Loucy (cell line): ENCODE measurements at regions not wholly inside any gene's neighbourhood (a gene's known extent, or its start where the extent isn't known, plus 50 kb on each side); places are given as distances from the start of the nearest gene placed in this dataset.
"Not testable (repeated sequence)": the region's sequence is repeated elsewhere in the genome, so short reads cannot be mapped to it uniquely, and the experiment has no call there.

Experiments
- H2AFZ ChIP-seq: fragments of 200-600 bp; sonication (generic); 2 replicates; pipeline ENCODE4 v1.6.0; 2016; ENCODE audit warnings: antibody characterized with exemption, mild to moderate bottlenecking, low read length, moderate library complexity
- H3F3A ChIP-seq: fragments of 200-600 bp; 2 replicates; pipeline ENCODE4 v1.6.0; 2016; ENCODE audit warnings: antibody characterized with exemption, low read depth, mild to moderate bottlenecking
- H3K27me3 ChIP-seq: fragments of 200-600 bp; sonication (generic); 2 replicates; pipeline ENCODE4 v1.6.1; 2014; ENCODE audit warnings: low read length, mild to moderate bottlenecking; ENCODE audit not compliant: insufficient read depth, poor library complexity, severe bottlenecking
- H3K36me3 ChIP-seq: fragments of 200-600 bp; sonication (generic); 2 replicates; pipeline ENCODE4 v1.6.1; 2016; ENCODE audit warnings: low read length; ENCODE audit not compliant: insufficient read depth
- H3K4me1 ChIP-seq: fragments of 200-600 bp; sonication (generic); 2 replicates; pipeline ENCODE4 v1.5.1; 2014; ENCODE audit warnings: low read length, mild to moderate bottlenecking; ENCODE audit not compliant: insufficient read depth, poor library complexity, severe bottlenecking
- H3K4me2 ChIP-seq: fragments of 200-600 bp; sonication (generic); 2 replicates; pipeline ENCODE4 v1.6.0; 2014; ENCODE audit warnings: antibody characterized with exemption, low read length, low read depth, mild to moderate bottlenecking; ENCODE audit not compliant: poor library complexity, severe bottlenecking
- H3K4me3 ChIP-seq: fragments of 200-600 bp; sonication (generic); 2 replicates; pipeline ENCODE4 v1.5.1; 2014; ENCODE audit warnings: low read length, mild to moderate bottlenecking, mixed read lengths; ENCODE audit not compliant: poor library complexity, severe bottlenecking
- H3K79me2 ChIP-seq: fragments of 200-600 bp; sonication (generic); 2 replicates; pipeline ENCODE4 v1.6.1; 2014; ENCODE audit warnings: low read length; ENCODE audit not compliant: insufficient read depth
- H3K9ac ChIP-seq: fragments of 200-600 bp; sonication (generic); 2 replicates; pipeline ENCODE4 v1.6.0; 2014; ENCODE audit warnings: mild to moderate bottlenecking, low read depth, low read length, moderate library complexity; ENCODE audit not compliant: poor library complexity, severe bottlenecking
- H3K9me2 ChIP-seq: fragments of 200-600 bp; sonication (generic); replicated peaks from 2 replicates; pipeline ENCODE4 v1.6.1; 2016; ENCODE audit warnings: low read depth, low read length, mixed read lengths
- H3K9me3 ChIP-seq: fragments of 200-600 bp; sonication (generic); 2 replicates; pipeline ENCODE4 v1.6.1; 2014; ENCODE audit warnings: mild to moderate bottlenecking, antibody characterized with exemption, low read length, low read depth; ENCODE audit not compliant: insufficient read depth
- H4K20me1 ChIP-seq: fragments of 200-600 bp; sonication (generic); 2 replicates; pipeline ENCODE4 v1.6.0; 2014; ENCODE audit warnings: antibody characterized with exemption, low read length, mild to moderate bottlenecking; ENCODE audit not compliant: insufficient read depth, poor library complexity, severe bottlenecking
- CTCF ChIP-seq: fragments of 200-600 bp; sonication (generic); conservative IDR thresholded peaks from 2 replicates; pipeline ENCODE4 v1.5.1; 2014; ENCODE audit warnings: mild to moderate bottlenecking, antibody characterized with exemption, low read length
- EZH2phosphoT487 ChIP-seq: fragments of 200-600 bp; IDR thresholded peaks from 2 replicates; pipeline ENCODE4 v1.6.1; 2018; ENCODE audit warnings: antibody characterized with exemption, mild to moderate bottlenecking, moderate library complexity, borderline replicate concordance

- no peak overlapping the region for H3K4me3 ChIP-seq
- TF ChIP-seq CTCF (no peak), EZH2phosphoT487 (no peak)
- no peaks in the 10 kb centered on the region for H3K36me3 ChIP-seq
- no peak overlapping the region for H3K9ac ChIP-seq
- H3K4me1 ChIP-seq = peaks cover 6% of the 10 kb centered on the region
- H4K20me1 ChIP-seq = no peaks in the 10 kb centered on the region
- no peak overlapping the region for H3K4me2 ChIP-seq
- no peaks in the 10 kb centered on the region for H3K79me2 ChIP-seq
- no peaks in the 10 kb centered on the region for H3K27me3 ChIP-seq
- H2AFZ ChIP-seq = no peak overlapping the region
- H3F3A ChIP-seq = no peaks in the 10 kb centered on the region
- no peaks in the 10 kb centered on the region for H3K9me3 ChIP-seq
- H3K9me2 ChIP-seq = 0 out of 2 replicates have a peak, but pooled peaks cover 4% of the 10 kb centered on the region
Measured at GRCh38 chr4:78710536-78710935, 65.6 kb upstream of the BMP2K start.

- Histone ChIP-seq H3K79me2 (no peaks in the 10 kb centered on the region), H3K4me1 (peaks cover 6% of the 10 kb centered on the region), H3K4me3 (no peak overlapping the region), H3K27me3 (no peaks in the 10 kb centered on the region), H4K20me1 (no peaks in the 10 kb centered on the region), H2AFZ (no peak overlapping the region), H3K9ac (no peak overlapping the region), H3K9me3 (no peaks in the 10 kb centered on the region), H3K36me3 (no peaks in the 10 kb centered on the region), H3K4me2 (no peak overlapping the region), H3F3A (no peaks in the 10 kb centered on the region), H3K9me2 (0 out of 2 replicates have a peak, but pooled peaks cover 4% of the 10 kb centered on the region)
- TF ChIP-seq CTCF (no peak), EZH2phosphoT487 (no peak)
Measured at GRCh38 chr4:78711676-78712075, 64.5 kb upstream of the BMP2K start.

- H3K4me2 ChIP-seq = not testable (repeated sequence)
Measured at GRCh38 chr4:78714598-78714997, 61.6 kb upstream of the BMP2K start.

GRCh38 chr4:78715372-78715771 is 60.8 kb upstream of the BMP2K start:
- H3K36me3 ChIP-seq, H2AFZ ChIP-seq, H3F3A ChIP-seq, H4K20me1 ChIP-seq, H3K9me3 ChIP-seq, H3K4me3 ChIP-seq, H3K9ac ChIP-seq, H3K4me2 ChIP-seq, H3K79me2 ChIP-seq, H3K27me3 ChIP-seq, H3K9me2 ChIP-seq, H3K4me1 ChIP-seq: not testable (repeated sequence)

More at GRCh38 chr4:78714598-78714997, 61.6 kb upstream of the BMP2K start:
- H3K4me3 ChIP-seq, H3K79me2 ChIP-seq, H3K4me1 ChIP-seq, H3K9ac ChIP-seq, H4K20me1 ChIP-seq, H3K36me3 ChIP-seq, H3K9me2 ChIP-seq, H3K27me3 ChIP-seq, H2AFZ ChIP-seq, H3K9me3 ChIP-seq, H3F3A ChIP-seq: not testable (repeated sequence)

- H3F3A ChIP-seq, H3K9me2 ChIP-seq, H4K20me1 ChIP-seq, H3K4me3 ChIP-seq, H2AFZ ChIP-seq, H3K79me2 ChIP-seq, H3K9ac ChIP-seq, H3K4me2 ChIP-seq, H3K9me3 ChIP-seq, H3K4me1 ChIP-seq, H3K27me3 ChIP-seq, H3K36me3 ChIP-seq: not testable (repeated sequence)
Measured at GRCh38 chr4:78717712-78718111, 58.4 kb upstream of the BMP2K start.
